ENCODE measurements at regions not wholly inside any gene's neighbourhood (a gene's known extent, or its start where the extent isn't known, plus 50 kb on each side); places are given as distances from the start of the nearest gene placed in this dataset.

DNA sequence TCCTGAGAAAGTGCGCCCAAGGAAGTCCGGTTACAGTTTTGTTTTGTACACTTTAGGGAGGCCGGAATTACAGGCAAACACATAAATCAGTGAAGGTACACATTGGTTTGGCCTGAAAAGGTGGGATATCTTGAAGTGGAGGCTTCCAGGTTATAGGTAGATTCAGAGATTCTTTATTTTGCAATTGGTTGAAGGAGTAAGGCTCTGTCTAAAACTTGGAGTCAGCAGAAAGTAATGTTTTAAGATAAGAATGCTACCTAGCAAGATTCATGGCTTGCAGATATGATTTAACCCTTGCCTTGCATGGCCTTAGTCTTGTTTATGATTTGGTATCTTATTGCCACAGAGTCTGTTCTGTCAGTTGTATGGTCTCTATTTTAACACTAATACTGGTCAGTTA lies 165.9 kb upstream of the NDUFV2 start:
- TF ChIP-seq, protein P1, sequence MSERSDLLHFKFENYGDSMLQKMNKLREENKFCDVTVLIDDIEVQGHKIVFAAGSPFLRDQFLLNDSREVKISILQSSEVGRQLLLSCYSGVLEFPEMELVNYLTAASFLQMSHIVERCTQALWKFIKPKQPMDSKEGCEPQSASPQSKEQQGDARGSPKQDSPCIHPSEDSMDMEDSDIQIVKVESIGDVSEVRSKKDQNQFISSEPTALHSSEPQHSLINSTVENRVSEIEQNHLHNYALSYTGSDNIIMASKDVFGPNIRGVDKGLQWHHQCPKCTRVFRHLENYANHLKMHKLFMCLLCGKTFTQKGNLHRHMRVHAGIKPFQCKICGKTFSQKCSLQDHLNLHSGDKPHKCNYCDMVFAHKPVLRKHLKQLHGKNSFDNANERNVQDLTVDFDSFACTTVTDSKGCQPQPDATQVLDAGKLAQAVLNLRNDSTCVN (tag by site-specific recombination; optimal IDR thresholded peaks at IDR 0.05) = no peak
- TF ChIP-seq, protein P2, sequence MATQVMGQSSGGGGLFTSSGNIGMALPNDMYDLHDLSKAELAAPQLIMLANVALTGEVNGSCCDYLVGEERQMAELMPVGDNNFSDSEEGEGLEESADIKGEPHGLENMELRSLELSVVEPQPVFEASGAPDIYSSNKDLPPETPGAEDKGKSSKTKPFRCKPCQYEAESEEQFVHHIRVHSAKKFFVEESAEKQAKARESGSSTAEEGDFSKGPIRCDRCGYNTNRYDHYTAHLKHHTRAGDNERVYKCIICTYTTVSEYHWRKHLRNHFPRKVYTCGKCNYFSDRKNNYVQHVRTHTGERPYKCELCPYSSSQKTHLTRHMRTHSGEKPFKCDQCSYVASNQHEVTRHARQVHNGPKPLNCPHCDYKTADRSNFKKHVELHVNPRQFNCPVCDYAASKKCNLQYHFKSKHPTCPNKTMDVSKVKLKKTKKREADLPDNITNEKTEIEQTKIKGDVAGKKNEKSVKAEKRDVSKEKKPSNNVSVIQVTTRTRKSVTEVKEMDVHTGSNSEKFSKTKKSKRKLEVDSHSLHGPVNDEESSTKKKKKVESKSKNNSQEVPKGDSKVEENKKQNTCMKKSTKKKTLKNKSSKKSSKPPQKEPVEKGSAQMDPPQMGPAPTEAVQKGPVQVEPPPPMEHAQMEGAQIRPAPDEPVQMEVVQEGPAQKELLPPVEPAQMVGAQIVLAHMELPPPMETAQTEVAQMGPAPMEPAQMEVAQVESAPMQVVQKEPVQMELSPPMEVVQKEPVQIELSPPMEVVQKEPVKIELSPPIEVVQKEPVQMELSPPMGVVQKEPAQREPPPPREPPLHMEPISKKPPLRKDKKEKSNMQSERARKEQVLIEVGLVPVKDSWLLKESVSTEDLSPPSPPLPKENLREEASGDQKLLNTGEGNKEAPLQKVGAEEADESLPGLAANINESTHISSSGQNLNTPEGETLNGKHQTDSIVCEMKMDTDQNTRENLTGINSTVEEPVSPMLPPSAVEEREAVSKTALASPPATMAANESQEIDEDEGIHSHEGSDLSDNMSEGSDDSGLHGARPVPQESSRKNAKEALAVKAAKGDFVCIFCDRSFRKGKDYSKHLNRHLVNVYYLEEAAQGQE (tag by site-specific recombination; IDR thresholded peaks at IDR 0.05) = no peak
- TF ChIP-seq ZNF184 (tag by site-specific recombination; IDR thresholded peaks at IDR 0.05) (no peak), ZNF785 (tag by site-specific recombination; IDR thresholded peaks at IDR 0.05) (no peak), ZNF175 (tag by site-specific recombination; IDR thresholded peaks at IDR 0.05) (no peak), SETDB1 (IDR thresholded peaks at IDR 0.05; ENCODE audit: insufficient read length, low read length) (no peak), GFI1B (tag by site-specific recombination; IDR thresholded peaks at IDR 0.05) (no peak), ZNF146 (tag by site-specific recombination; IDR thresholded peaks at IDR 0.05) (no peak)
- TF ChIP-seq, protein P3, sequence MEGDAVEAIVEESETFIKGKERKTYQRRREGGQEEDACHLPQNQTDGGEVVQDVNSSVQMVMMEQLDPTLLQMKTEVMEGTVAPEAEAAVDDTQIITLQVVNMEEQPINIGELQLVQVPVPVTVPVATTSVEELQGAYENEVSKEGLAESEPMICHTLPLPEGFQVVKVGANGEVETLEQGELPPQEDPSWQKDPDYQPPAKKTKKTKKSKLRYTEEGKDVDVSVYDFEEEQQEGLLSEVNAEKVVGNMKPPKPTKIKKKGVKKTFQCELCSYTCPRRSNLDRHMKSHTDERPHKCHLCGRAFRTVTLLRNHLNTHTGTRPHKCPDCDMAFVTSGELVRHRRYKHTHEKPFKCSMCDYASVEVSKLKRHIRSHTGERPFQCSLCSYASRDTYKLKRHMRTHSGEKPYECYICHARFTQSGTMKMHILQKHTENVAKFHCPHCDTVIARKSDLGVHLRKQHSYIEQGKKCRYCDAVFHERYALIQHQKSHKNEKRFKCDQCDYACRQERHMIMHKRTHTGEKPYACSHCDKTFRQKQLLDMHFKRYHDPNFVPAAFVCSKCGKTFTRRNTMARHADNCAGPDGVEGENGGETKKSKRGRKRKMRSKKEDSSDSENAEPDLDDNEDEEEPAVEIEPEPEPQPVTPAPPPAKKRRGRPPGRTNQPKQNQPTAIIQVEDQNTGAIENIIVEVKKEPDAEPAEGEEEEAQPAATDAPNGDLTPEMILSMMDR (tag by site-specific recombination; IDR thresholded peaks at IDR 0.05) = no peak
- TF ChIP-seq, protein P4, sequence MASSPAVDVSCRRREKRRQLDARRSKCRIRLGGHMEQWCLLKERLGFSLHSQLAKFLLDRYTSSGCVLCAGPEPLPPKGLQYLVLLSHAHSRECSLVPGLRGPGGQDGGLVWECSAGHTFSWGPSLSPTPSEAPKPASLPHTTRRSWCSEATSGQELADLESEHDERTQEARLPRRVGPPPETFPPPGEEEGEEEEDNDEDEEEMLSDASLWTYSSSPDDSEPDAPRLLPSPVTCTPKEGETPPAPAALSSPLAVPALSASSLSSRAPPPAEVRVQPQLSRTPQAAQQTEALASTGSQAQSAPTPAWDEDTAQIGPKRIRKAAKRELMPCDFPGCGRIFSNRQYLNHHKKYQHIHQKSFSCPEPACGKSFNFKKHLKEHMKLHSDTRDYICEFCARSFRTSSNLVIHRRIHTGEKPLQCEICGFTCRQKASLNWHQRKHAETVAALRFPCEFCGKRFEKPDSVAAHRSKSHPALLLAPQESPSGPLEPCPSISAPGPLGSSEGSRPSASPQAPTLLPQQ (tag by site-specific recombination; IDR thresholded peaks at IDR 0.05) = no peak
- TF ChIP-seq, protein P5, sequence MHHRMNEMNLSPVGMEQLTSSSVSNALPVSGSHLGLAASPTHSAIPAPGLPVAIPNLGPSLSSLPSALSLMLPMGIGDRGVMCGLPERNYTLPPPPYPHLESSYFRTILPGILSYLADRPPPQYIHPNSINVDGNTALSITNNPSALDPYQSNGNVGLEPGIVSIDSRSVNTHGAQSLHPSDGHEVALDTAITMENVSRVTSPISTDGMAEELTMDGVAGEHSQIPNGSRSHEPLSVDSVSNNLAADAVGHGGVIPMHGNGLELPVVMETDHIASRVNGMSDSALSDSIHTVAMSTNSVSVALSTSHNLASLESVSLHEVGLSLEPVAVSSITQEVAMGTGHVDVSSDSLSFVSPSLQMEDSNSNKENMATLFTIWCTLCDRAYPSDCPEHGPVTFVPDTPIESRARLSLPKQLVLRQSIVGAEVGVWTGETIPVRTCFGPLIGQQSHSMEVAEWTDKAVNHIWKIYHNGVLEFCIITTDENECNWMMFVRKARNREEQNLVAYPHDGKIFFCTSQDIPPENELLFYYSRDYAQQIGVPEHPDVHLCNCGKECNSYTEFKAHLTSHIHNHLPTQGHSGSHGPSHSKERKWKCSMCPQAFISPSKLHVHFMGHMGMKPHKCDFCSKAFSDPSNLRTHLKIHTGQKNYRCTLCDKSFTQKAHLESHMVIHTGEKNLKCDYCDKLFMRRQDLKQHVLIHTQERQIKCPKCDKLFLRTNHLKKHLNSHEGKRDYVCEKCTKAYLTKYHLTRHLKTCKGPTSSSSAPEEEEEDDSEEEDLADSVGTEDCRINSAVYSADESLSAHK (tag by site-specific recombination; IDR thresholded peaks at IDR 0.05) = no peak
